ENCODE measurements at regions not wholly inside any gene's neighbourhood (a gene's known extent, or its start where the extent isn't known, plus 50 kb on each side); places are given as distances from the start of the nearest gene placed in this dataset.
"Not testable (repeated sequence)": the region's sequence is repeated elsewhere in the genome, so short reads cannot be mapped to it uniquely, and the experiment has no call there.

DNA sequence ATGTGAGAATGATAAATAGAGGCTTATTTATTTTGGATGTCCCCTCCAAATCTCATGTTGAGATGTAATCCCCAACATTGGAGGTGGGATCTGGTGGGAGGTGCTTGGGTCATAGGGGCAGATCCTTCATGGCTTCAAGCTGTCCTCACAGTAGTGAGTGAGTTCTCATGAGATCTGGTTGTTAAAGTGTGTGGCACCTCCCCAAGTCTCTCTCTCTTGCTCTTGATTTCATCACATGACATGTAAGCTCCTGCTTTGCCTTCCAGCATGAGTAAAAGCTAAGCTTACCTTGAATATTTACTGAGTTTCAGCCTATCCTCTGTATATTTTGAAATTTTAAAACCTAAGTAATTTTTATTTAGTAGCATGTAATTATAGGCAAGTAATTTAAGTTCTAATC lies 444.9 kb downstream of the ARL4A start:
- intact Hi-C loops (cut with DNase I): no loop called here
- no peak for DNase-seq
- Histone ChIP-seq H3K9me3 (replicated peaks in 1 of 3) (no peaks in the 10 kb centered on the region), H3K36me3 (replicated peaks in 1 of 2) (no peaks in the 10 kb centered on the region), H3K27ac (no peak overlapping the region), H3K4me1 (replicated peaks in 1 of 2) (no peaks in the 10 kb centered on the region), H3K27me3 (no peaks in the 10 kb centered on the region), H3K4me3 (no peak overlapping the region)
- no peak for TF ChIP-seq POLR2A (IDR thresholded peaks at IDR 0.05)
- TF ChIP-seq, protein P1, sequence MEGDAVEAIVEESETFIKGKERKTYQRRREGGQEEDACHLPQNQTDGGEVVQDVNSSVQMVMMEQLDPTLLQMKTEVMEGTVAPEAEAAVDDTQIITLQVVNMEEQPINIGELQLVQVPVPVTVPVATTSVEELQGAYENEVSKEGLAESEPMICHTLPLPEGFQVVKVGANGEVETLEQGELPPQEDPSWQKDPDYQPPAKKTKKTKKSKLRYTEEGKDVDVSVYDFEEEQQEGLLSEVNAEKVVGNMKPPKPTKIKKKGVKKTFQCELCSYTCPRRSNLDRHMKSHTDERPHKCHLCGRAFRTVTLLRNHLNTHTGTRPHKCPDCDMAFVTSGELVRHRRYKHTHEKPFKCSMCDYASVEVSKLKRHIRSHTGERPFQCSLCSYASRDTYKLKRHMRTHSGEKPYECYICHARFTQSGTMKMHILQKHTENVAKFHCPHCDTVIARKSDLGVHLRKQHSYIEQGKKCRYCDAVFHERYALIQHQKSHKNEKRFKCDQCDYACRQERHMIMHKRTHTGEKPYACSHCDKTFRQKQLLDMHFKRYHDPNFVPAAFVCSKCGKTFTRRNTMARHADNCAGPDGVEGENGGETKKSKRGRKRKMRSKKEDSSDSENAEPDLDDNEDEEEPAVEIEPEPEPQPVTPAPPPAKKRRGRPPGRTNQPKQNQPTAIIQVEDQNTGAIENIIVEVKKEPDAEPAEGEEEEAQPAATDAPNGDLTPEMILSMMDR (IDR thresholded peaks at IDR 0.05): no peak

DNA sequence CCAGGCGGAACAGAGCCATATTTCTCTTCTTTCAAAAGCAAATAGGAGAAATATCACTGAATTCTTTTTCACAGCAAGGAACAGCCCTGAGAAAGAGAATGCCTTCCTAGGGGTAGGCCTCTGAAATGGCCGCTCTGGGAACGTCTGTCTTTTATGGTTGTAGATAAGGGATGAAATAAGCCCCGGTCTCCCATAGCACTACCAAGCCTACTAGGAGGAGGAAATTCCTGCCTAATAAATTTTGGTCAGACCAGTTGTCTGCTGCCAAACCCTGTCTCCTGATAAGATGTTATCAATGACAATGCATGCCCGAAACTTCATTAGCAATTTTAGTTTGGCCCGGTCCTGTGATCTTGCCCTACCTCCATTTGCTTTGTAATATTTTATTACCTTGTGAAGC lies 448.9 kb downstream of the ARL4A start:
- 84 to 88% (median 87%) methylated on average over 6 of the region's 6 CpGs for WGBS, 4 donors
- H3K4me3 ChIP-seq; H3K27ac ChIP-seq; H3K9me3 ChIP-seq (replicated peaks in 1 of 3); H3K36me3 ChIP-seq (replicated peaks in 1 of 2); DNase-seq; intact Hi-C loops (cut with DNase I); H3K4me1 ChIP-seq (replicated peaks in 1 of 2); H3K27me3 ChIP-seq: not testable (repeated sequence)

- TF ChIP-seq, protein P1 (IDR thresholded peaks at IDR 0.05): no peak
- no peak for TF ChIP-seq POLR2A (IDR thresholded peaks at IDR 0.05)
- no peaks in the 10 kb centered on the region for H3K4me1 ChIP-seq (replicated peaks in 1 of 2)
- DNase-seq: no peak
- no peaks in the 10 kb centered on the region for H3K36me3 ChIP-seq (replicated peaks in 1 of 2)
- H3K27me3 ChIP-seq: no peaks in the 10 kb centered on the region
- intact Hi-C loops (cut with DNase I): no loop called here
- no peak overlapping the region for H3K27ac ChIP-seq
- no peaks in the 10 kb centered on the region for H3K9me3 ChIP-seq (replicated peaks in 1 of 3)
- WGBS, 4 donors: 75 to 85% (median 80%) methylated on average over 2 of the region's 2 CpGs
- H3K4me3 ChIP-seq: no peak overlapping the region
Observed at GRCh38 chr7:13139436-13139835, 452.0 kb downstream of the ARL4A start.

GRCh38 chr7:13144673-13145072 lies 457.2 kb downstream of the ARL4A start:
- DNase-seq: no peak
- 22 to 35% (median 31%) methylated on average over 4 of the region's 4 CpGs for WGBS, 4 donors
- intact Hi-C loops (cut with DNase I): no loop called here

DNA sequence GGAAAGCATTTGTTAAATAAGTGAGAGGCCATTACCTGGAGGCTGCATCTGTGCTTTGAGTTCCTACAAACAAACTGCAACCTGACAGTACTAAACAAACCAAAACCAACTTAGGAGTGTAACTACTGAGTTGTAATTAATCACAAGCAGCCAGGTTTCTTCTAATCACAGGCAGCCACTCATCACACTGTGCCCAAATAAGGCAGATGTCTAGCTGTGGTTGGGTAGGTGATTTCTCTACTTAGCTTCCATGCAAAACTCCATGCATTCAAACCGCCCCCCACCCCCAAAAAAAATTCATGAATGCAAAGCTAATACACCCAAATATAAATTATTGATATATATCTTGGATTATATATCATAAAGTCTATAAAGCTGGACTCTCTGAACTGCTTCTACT lies 461.1 kb downstream of the ARL4A start:
- no peak for DNase-seq
- intact Hi-C loops (cut with DNase I): no loop called here
- WGBS, 4 donors: 22 to 55% (median 42%) methylated on average over 1 of the region's 1 CpG
- H3K27me3 ChIP-seq: no peaks in the 10 kb centered on the region
- no peaks in the 10 kb centered on the region for H3K9me3 ChIP-seq (replicated peaks in 1 of 3)
- no peaks in the 10 kb centered on the region for H3K36me3 ChIP-seq (replicated peaks in 1 of 2)
- no peak overlapping the region for H3K27ac ChIP-seq
- H3K4me1 ChIP-seq (replicated peaks in 1 of 2): no peaks in the 10 kb centered on the region
- no peak for TF ChIP-seq POLR2A (IDR thresholded peaks at IDR 0.05)
- TF ChIP-seq, protein P1 (IDR thresholded peaks at IDR 0.05): no peak
- no peak overlapping the region for H3K4me3 ChIP-seq

More at GRCh38 chr7:13144673-13145072, 457.2 kb downstream of the ARL4A start:
- Histone ChIP-seq H3K36me3 (replicated peaks in 1 of 2) (no peaks in the 10 kb centered on the region), H3K9me3 (replicated peaks in 1 of 3) (no peaks in the 10 kb centered on the region), H3K4me3 (no peak overlapping the region), H3K27ac (no peak overlapping the region), H3K27me3 (no peaks in the 10 kb centered on the region), H3K4me1 (replicated peaks in 1 of 2) (no peaks in the 10 kb centered on the region)
- no peak for TF ChIP-seq POLR2A (IDR thresholded peaks at IDR 0.05)
